Stimulated activated CD4-positive, alpha-beta T cell treated with anti-CD3 and anti-CD28 coated beads, Interleukin-15, amount 100 ng/mL, for 48 hours (primary cell): ENCODE measurements at regions not wholly inside any gene's neighbourhood (a gene's known extent, or its start where the extent isn't known, plus 50 kb on each side); places are given as distances from the start of the nearest gene placed in this dataset.
"Not testable (repeated sequence)": the region's sequence is repeated elsewhere in the genome, so short reads cannot be mapped to it uniquely, and the experiment has no call there.

Experiments
- DNase-seq, 2 donors: peaks; one replicate each; pipeline ENCODE4 v3.0.0-alpha.2; 2020; ENCODE audit warnings: low read depth in 2 of 2

GRCh38 chr1:222177496-222177895 is 370.4 kb downstream of the HHIPL2 start:
- DNase-seq: not testable (repeated sequence)

DNA sequence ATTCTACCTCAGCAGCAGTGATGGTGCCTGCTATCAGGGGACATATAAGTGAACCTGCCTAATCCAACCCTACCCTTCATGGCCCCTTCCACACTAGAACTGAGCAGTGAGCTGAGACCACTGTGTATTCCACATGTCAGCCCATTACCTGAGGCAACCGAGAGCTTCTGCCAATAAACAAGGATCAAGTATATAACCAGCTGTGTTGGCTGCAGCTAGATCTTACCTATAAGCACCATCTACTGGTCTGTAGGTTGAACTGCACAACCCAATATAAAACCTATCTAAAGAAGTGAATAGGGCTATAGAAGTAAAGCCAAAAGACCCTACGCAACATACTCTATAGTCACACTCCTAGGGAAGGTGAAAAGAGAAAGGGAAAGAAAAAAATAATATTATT is 376.9 kb downstream of the HHIPL2 start:
- DNase-seq: no peak

- no peak for DNase-seq
Measured at GRCh38 chr1:222168621-222169020, 379.3 kb downstream of the HHIPL2 start.

- no peak for DNase-seq
Measured at GRCh38 chr1:222167896-222168295, 380.0 kb downstream of the HHIPL2 start.

DNA sequence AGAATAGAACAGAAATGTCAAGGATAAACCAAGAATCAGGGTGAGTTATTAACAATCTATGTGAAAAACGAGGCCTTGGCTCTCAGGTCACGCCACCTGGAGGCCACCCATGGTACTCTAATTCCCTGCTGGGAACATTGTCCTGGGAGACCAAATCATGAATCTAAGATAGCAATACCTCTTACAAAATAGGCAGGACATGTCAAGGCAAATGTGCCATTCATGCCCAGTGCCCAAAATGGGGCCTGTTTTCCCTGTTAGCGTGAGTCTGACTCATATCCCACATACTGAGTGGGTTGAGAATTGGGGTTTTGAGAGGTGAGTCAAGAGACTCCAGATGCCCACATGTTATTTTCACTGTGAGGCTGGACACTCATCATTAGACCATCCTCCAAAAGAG is 380.8 kb downstream of the HHIPL2 start:
- DNase-seq: peak; percentile 2 to 10

- DNase-seq: no peak
Measured at GRCh38 chr1:222165629-222166028, 382.3 kb downstream of the HHIPL2 start.

DNA sequence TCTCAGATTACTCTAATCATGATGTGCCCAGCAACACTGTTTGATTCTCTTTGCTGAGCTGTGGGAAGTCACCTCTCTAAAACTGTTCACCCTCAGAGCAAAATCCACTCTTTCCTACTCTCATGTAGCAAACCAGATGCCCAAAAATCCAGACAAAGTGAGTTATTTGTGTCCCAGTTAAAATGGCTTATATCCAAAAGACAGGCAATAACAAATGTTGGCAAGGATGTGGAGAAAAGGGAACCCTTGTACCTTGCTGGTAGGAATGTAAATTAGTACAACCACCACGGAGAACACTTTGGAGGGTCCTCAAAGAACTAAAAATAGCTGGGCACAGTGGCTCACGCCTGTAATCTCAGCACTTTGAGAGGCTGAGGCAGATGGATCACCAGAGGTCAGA is 384.0 kb downstream of the HHIPL2 start:
- DNase-seq: no peak

DNA sequence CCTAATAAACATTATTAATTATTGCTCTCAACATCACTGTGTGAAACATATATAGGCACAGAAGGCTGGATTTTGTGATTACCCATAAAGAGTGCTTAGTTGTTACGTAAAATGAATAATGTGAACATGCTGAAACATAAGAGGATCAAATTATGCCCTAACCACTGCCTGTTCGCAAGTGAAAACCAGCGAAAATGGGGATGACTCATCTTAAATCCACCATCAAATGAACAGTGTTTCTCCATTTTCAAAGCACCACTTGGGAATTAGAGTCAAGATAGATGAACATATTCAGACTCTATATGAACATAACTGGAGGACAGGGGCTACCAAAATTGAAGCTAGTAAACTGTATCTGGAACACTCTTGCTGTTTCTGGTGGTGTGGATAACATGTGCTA is 386.2 kb downstream of the HHIPL2 start:
- DNase-seq: no peak

GRCh38 chr1:222157612-222158011 is 390.3 kb downstream of the HHIPL2 start:
- DNase-seq: no peak

DNA sequence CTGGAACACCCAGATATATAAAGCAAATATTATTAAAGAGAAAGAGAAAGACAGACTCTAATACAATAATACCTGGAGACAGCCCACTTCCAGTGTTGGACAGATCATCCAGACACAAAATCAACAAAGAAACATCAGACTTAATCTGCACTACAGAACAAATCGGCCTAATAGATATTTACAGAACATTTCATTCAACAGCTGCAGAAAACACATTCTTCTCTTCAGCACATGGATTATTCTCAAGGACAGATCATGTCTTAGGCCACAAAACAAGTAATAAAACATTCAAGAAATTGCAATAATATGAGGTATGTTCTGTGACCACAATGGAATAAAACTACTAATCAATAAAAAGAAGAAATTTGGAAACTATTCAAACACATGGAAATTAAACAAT is 398.3 kb upstream of the DUSP10 start:
- DNase-seq: no peak

DNA sequence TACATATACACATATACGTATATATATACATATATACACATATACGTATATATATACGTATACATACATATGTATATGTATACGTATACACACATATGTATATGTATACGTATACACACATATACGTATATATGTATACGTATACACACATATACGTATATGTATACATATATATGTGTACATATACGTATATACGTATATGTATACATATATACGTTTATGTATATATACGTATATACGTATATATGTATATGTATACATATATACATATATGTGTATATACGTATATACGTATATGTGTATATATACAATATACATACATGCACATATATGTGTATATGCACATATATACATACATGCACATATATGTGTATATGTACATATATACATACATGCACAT is 396.2 kb upstream of the DUSP10 start:
- no peak for DNase-seq

- DNase-seq: no peak
Measured at GRCh38 chr1:222136869-222137268, 395.0 kb upstream of the DUSP10 start.

GRCh38 chr1:222129041-222129440 is 387.2 kb upstream of the DUSP10 start:
- DNase-seq: no peak

DNA sequence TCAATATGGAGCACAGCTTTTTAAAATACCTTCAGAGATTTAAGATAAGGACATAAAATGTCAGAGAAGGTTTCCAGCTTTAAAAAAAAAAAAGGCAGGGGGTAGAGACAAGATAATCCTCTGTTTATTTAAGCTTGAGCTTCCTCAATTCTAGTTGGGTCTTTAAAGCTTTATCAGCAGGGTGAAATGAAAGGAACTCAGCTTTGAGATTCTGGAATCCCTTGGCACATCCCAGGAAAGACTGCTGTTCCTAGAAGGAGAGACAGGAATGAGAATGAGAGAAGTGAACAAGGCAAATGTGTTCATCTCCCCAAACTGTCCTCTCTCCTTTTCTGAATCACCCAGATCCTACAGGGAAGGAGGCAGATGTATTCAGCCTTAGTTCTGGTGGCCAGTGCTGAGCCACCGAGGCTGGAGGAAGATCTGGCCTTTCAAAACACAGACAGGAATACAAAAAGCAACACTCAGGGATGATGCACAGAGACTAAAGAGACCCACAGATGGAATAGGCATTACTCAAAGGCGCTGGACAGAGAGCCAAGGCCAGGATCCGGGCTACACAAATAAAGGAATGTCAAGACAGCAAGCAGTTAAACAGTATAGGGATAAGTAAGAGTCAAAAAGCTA is 385.8 kb upstream of the DUSP10 start:
- DNase-seq: no peak

DNA sequence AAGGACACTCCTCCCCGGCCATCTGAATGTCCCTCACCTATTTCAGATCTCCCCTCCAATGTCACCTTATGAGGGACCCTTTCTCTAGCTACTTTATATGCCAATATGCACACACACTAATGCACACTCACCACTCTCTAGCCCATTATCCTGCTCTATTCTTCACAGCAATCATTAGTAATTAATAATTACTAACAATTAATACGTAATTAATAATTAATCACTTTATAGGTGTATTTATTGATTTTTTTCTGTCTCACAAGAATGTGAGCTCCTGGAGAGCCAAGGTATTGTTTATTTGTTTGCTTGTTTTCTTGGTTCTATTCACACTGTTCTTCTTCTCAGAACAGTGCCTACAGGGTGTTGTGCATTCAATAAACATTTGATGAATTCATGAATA is 385.2 kb upstream of the DUSP10 start:
- DNase-seq: no peak

DNA sequence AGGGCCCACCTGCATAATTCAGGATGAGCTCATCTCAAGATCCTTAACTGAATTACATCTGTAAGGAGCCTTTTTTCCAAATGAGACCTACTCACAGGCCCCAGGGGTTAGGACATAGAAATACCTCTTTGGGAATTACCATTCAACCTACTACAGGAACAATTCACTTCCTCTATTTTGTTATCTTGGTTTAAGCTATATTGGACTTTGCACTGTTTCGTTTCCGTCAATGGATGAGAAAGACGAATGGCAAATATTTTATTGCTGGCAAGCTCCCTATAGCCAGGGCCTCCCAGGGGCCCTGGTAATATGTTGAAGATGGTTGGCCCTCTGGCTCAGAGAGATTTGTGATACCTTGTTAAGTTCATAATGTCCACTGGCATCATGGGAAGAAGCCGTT is 384.2 kb upstream of the DUSP10 start:
- no peak for DNase-seq

DNA sequence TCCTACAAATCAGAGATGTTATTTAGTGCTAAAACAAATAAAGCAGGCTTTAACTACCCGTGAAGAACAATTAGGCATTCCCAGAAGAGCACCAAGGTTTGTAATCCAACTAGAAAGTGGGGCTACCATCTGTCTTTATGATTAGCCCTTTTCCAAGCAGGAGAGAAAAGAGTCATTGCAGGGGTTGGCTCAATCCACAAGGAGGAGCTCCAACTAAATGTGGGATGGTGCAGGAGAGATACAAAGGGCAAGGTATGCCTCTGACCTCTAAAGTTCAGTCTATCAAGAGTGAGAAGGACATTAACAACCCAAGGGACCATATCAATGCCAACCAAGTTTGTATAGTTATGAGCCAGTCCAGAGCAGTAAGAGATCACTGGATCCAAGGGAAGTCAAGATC is 382.7 kb upstream of the DUSP10 start:
- DNase-seq: no peak

- no peak for DNase-seq
Measured at GRCh38 chr1:222123111-222123510, 381.2 kb upstream of the DUSP10 start.

DNA sequence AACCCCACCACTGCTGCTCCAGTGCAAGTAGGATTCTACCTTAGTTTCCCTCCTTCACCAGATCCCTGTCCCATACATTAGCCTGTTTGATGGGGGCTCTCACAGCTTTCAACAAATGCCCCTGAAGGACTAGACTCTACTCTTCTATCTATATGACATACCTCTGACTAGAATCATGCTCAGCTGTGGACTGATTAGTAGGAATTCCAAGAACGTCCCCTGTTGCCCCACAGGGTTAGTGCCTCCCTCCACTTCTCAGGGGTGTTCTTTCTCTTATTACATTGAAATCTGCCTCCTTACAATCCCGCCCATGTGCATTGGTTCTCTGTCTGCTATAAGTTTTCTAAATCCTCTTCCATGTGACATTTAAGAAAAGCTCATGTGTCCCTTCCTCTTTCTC is 375.9 kb upstream of the DUSP10 start:
- no peak for DNase-seq

GRCh38 chr1:222114536-222115156 is 372.8 kb upstream of the DUSP10 start:
- no peak for DNase-seq

GRCh38 chr1:222109836-222110235 is 367.9 kb upstream of the DUSP10 start:
- no peak for DNase-seq

GRCh38 chr1:222107975-222108374 is 366.1 kb upstream of the DUSP10 start:
- DNase-seq: no peak

DNA sequence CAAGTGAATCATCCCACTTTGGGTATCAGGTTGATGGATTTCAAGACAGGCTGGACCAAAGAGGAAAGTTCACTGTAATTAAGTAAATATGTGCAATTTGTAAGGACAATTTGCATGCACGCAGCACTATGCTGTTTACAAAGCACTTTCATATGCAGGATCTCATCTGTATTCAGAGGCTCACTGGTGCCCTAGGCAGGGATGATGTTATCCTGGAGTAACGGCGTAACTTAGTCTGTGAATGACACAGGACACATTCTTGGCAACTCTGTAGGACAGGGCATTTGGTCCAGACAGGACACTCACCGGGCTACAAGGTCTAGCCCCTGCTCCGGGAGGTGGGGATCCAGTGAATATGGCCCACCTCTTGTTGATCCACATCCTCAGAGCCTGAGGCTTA is 365.4 kb upstream of the DUSP10 start:
- DNase-seq: no peak

- DNase-seq: no peak
Measured at GRCh38 chr1:222106377-222106776, 364.5 kb upstream of the DUSP10 start.
